ENCODE measurements at regions not wholly inside any gene's neighbourhood (a gene's known extent, or its start where the extent isn't known, plus 50 kb on each side); places are given as distances from the start of the nearest gene placed in this dataset.

DNA sequence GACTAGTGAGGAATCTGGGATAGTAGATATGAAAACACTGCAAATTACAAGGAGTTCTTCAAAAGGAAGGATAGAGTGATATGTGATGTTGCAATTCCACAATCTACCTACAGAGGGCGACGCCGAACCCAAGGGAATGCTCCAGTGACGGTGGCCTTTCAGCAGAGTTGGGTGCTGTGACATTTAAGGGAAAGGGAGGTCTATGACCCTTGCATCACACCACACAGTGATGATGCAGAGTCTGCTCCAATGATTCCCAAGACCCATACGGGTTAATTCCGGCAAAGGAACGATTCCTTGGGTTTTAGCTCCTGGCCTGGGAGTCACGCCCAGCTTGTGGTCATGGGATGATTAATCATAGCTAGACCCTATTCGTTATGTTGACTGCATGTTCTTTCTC is 123.0 kb upstream of the IGSF21 start:
- Histone ChIP-seq H4K20me1 (ENCODE audit: insufficient read depth, low read length, poor library complexity, severe bottlenecking) (no peaks in the 10 kb centered on the region), H3K9ac (ENCODE audit: low read depth, low read length, poor library complexity, severe bottlenecking) (no peak overlapping the region), H3F3A (ENCODE audit: low read depth) (no peaks in the 10 kb centered on the region), H3K4me3 (ENCODE audit: low read length, poor library complexity, severe bottlenecking) (no peak overlapping the region), H3K27me3 (ENCODE audit: insufficient read depth, low read length, poor library complexity, severe bottlenecking) (no peaks in the 10 kb centered on the region), H3K4me2 (ENCODE audit: low read depth, low read length, poor library complexity, severe bottlenecking) (no peak overlapping the region), H3K79me2 (ENCODE audit: insufficient read depth, low read length) (no peaks in the 10 kb centered on the region), H3K36me3 (ENCODE audit: insufficient read depth, low read length) (no peaks in the 10 kb centered on the region), H3K9me3 (ENCODE audit: insufficient read depth, low read depth, low read length) (no peaks in the 10 kb centered on the region), H3K4me1 (ENCODE audit: insufficient read depth, low read length, poor library complexity, severe bottlenecking) (no peaks in the 10 kb centered on the region), H2AFZ (ENCODE audit: low read length) (no peak overlapping the region), H3K9me2 (replicated peaks; ENCODE audit: low read depth, low read length) (no peaks in the 10 kb centered on the region)
- TF ChIP-seq EZH2phosphoT487 (IDR thresholded peaks at IDR 0.05; ENCODE audit: borderline replicate concordance) (no peak), CTCF (conservative IDR thresholded peaks at IDR 0.05; ENCODE audit: low read length) (peak; percentile 78)

DNA sequence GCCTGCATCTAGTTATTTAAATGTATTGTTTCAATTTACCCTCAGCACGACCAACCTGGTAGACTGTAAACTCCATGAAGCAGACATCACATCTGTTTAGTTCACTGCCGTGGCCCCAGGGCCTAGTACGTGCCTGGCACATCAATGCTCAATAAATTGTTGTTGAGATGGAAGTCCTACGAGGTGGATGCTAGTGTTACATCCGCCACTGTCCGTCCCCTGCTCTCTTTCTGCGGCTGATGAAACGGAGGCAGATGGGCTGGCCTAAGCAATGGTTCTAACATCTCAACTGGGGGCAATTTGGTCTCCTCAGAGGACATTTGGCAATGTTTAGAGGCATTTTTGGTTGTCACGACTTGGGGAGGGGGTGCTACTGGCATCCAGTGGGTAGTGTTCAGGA is 121.4 kb upstream of the IGSF21 start:
- Histone ChIP-seq H2AFZ (ENCODE audit: low read length) (no peak overlapping the region), H3K4me2 (ENCODE audit: low read depth, low read length, poor library complexity, severe bottlenecking) (no peak overlapping the region), H4K20me1 (ENCODE audit: insufficient read depth, low read length, poor library complexity, severe bottlenecking) (no peaks in the 10 kb centered on the region), H3K79me2 (ENCODE audit: insufficient read depth, low read length) (no peaks in the 10 kb centered on the region), H3K4me3 (ENCODE audit: low read length, poor library complexity, severe bottlenecking) (no peak overlapping the region), H3K9me3 (ENCODE audit: insufficient read depth, low read depth, low read length) (no peaks in the 10 kb centered on the region), H3F3A (ENCODE audit: low read depth) (no peaks in the 10 kb centered on the region), H3K36me3 (ENCODE audit: insufficient read depth, low read length) (no peaks in the 10 kb centered on the region), H3K4me1 (ENCODE audit: insufficient read depth, low read length, poor library complexity, severe bottlenecking) (no peaks in the 10 kb centered on the region), H3K9ac (ENCODE audit: low read depth, low read length, poor library complexity, severe bottlenecking) (no peak overlapping the region), H3K9me2 (replicated peaks; ENCODE audit: low read depth, low read length) (no peaks in the 10 kb centered on the region), H3K27me3 (ENCODE audit: insufficient read depth, low read length, poor library complexity, severe bottlenecking) (no peaks in the 10 kb centered on the region)
- TF ChIP-seq EZH2phosphoT487 (IDR thresholded peaks at IDR 0.05; ENCODE audit: borderline replicate concordance): no peak
- no peak for TF ChIP-seq CTCF (conservative IDR thresholded peaks at IDR 0.05; ENCODE audit: low read length)

DNA sequence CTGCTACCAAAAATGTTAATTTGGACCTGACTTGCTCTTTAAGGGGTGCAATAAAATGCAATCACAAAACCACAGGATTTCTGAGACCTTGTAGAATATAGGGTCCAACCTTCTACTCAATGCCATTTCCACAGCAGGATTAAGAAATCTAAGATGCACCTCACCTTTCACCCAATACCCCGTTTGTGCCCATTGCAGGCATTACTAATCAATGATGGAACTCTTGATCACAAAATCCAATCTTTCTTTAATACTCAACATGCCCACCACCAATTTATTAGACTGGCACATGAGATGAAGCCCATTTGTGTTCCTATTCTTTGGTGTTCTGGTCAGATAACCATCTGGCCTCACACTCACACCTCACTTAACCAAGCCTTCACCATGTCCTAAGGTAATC is 117.2 kb upstream of the IGSF21 start:
- H3K4me1 ChIP-seq (ENCODE audit: insufficient read depth, low read length, poor library complexity, severe bottlenecking): no peaks in the 10 kb centered on the region
- H3F3A ChIP-seq (ENCODE audit: low read depth): no peaks in the 10 kb centered on the region
- no peak for TF ChIP-seq EZH2phosphoT487 (IDR thresholded peaks at IDR 0.05; ENCODE audit: borderline replicate concordance)
- TF ChIP-seq CTCF (conservative IDR thresholded peaks at IDR 0.05; ENCODE audit: low read length): no peak
- no peaks in the 10 kb centered on the region for H3K9me2 ChIP-seq (replicated peaks; ENCODE audit: low read depth, low read length)
- no peaks in the 10 kb centered on the region for H3K27me3 ChIP-seq (ENCODE audit: insufficient read depth, low read length, poor library complexity, severe bottlenecking)
- H3K4me2 ChIP-seq (ENCODE audit: low read depth, low read length, poor library complexity, severe bottlenecking): no peak overlapping the region
- H3K9ac ChIP-seq (ENCODE audit: low read depth, low read length, poor library complexity, severe bottlenecking): no peak overlapping the region
- H3K79me2 ChIP-seq (ENCODE audit: insufficient read depth, low read length): no peaks in the 10 kb centered on the region
- H2AFZ ChIP-seq (ENCODE audit: low read length): no peak overlapping the region
- no peaks in the 10 kb centered on the region for H4K20me1 ChIP-seq (ENCODE audit: insufficient read depth, low read length, poor library complexity, severe bottlenecking)
- H3K36me3 ChIP-seq (ENCODE audit: insufficient read depth, low read length): no peaks in the 10 kb centered on the region
- H3K4me3 ChIP-seq (ENCODE audit: low read length, poor library complexity, severe bottlenecking): no peak overlapping the region
- peaks cover 5% of the 10 kb centered on the region; the same call in 1 of the 2 replicates for H3K9me3 ChIP-seq (ENCODE audit: insufficient read depth, low read depth, low read length)
